NCI-H774 (cell line): ENCODE measurements at regions not wholly inside any gene's neighbourhood (a gene's known extent, or its start where the extent isn't known, plus 50 kb on each side); places are given as distances from the start of the nearest gene placed in this dataset.
A peak's percentile ranks its signal among the peaks of the same experiment; 100 is the strongest.
"Not testable (repeated sequence)": the region's sequence is repeated elsewhere in the genome, so short reads cannot be mapped to it uniquely, and the experiment has no call there.

Experiments used
- DNase-seq: peaks from one replicate; lab custom pipeline; 2025; lab: John Stamatoyannopoulos, UW

- no peak for DNase-seq
These were observed 345.2 kb upstream of the SYT1 start for GRCh38 chr12:78519422-78519821.

- DNase-seq, result no peak
These were observed 334.3 kb upstream of the SYT1 start for GRCh38 chr12:78530100-78530765.

- no peak for DNase-seq
These were observed 332.6 kb upstream of the SYT1 start for GRCh38 chr12:78531831-78532458.

- no peak for DNase-seq
These were observed 330.3 kb upstream of the SYT1 start for GRCh38 chr12:78534311-78534710.

GRCh38 chr12:78540606-78541336, 323.8 kb upstream of the SYT1 start:
- DNase-seq, result no peak

- no peak for DNase-seq
These were observed 313.7 kb upstream of the SYT1 start for GRCh38 chr12:78550831-78551230.

- DNase-seq, result no peak
These were observed 308.8 kb upstream of the SYT1 start for GRCh38 chr12:78555802-78556201.

- no peak for DNase-seq
These were observed 307.9 kb upstream of the SYT1 start for GRCh38 chr12:78556651-78557050.

GRCh38 chr12:78559416-78559815, 305.2 kb upstream of the SYT1 start:
- DNase-seq, result no peak

GRCh38 chr12:78559886-78560285, 304.7 kb upstream of the SYT1 start:
- DNase-seq, result no peak

GRCh38 chr12:78560633-78561032, 303.9 kb upstream of the SYT1 start:
- no peak for DNase-seq

- DNase-seq, result peak; percentile 39
These were observed 302.0 kb upstream of the SYT1 start for GRCh38 chr12:78562368-78563205.

- DNase-seq, result no peak
These were observed 300.7 kb upstream of the SYT1 start for GRCh38 chr12:78563826-78564225.

- no peak for DNase-seq
These were observed 298.1 kb upstream of the SYT1 start for GRCh38 chr12:78566456-78566855.

- DNase-seq, result no peak
These were observed 296.1 kb upstream of the SYT1 start for GRCh38 chr12:78568321-78569020.

- DNase-seq, result no peak
These were observed 292.6 kb upstream of the SYT1 start for GRCh38 chr12:78571953-78572352.

- DNase-seq, result not testable (repeated sequence)
These were observed 289.4 kb upstream of the SYT1 start for GRCh38 chr12:78575208-78575607.

GRCh38 chr12:78579846-78580245, 284.7 kb upstream of the SYT1 start:
- no peak for DNase-seq

GRCh38 chr12:78580296-78580695, 284.3 kb upstream of the SYT1 start:
- DNase-seq, result no peak

GRCh38 chr12:78584695-78585094, 279.9 kb upstream of the SYT1 start:
- DNase-seq, result no peak

GRCh38 chr12:78585132-78585531, 279.4 kb upstream of the SYT1 start:
- DNase-seq, result no peak

GRCh38 chr12:78586790-78587189, 277.8 kb upstream of the SYT1 start:
- no peak for DNase-seq
